Loucy (cell line): ENCODE measurements at regions not wholly inside any gene's neighbourhood (a gene's known extent, or its start where the extent isn't known, plus 50 kb on each side); places are given as distances from the start of the nearest gene placed in this dataset.

ENCODE experiments used
- H2AFZ ChIP-seq: fragments of 200-600 bp; sonication (generic); 2 replicates; pipeline ENCODE4 v1.6.0; 2016; ENCODE audit warnings: antibody characterized with exemption, mild to moderate bottlenecking, low read length, moderate library complexity
- H3F3A ChIP-seq: fragments of 200-600 bp; 2 replicates; pipeline ENCODE4 v1.6.0; 2016; ENCODE audit warnings: antibody characterized with exemption, low read depth, mild to moderate bottlenecking
- H3K27me3 ChIP-seq: fragments of 200-600 bp; sonication (generic); 2 replicates; pipeline ENCODE4 v1.6.1; 2014; ENCODE audit warnings: low read length, mild to moderate bottlenecking; ENCODE audit not compliant: insufficient read depth, poor library complexity, severe bottlenecking
- H3K36me3 ChIP-seq: fragments of 200-600 bp; sonication (generic); 2 replicates; pipeline ENCODE4 v1.6.1; 2016; ENCODE audit warnings: low read length; ENCODE audit not compliant: insufficient read depth
- H3K4me1 ChIP-seq: fragments of 200-600 bp; sonication (generic); 2 replicates; pipeline ENCODE4 v1.5.1; 2014; ENCODE audit warnings: low read length, mild to moderate bottlenecking; ENCODE audit not compliant: insufficient read depth, poor library complexity, severe bottlenecking
- H3K4me2 ChIP-seq: fragments of 200-600 bp; sonication (generic); 2 replicates; pipeline ENCODE4 v1.6.0; 2014; ENCODE audit warnings: antibody characterized with exemption, low read length, low read depth, mild to moderate bottlenecking; ENCODE audit not compliant: poor library complexity, severe bottlenecking
- H3K4me3 ChIP-seq: fragments of 200-600 bp; sonication (generic); 2 replicates; pipeline ENCODE4 v1.5.1; 2014; ENCODE audit warnings: low read length, mild to moderate bottlenecking, mixed read lengths; ENCODE audit not compliant: poor library complexity, severe bottlenecking
- H3K79me2 ChIP-seq: fragments of 200-600 bp; sonication (generic); 2 replicates; pipeline ENCODE4 v1.6.1; 2014; ENCODE audit warnings: low read length; ENCODE audit not compliant: insufficient read depth
- H3K9ac ChIP-seq: fragments of 200-600 bp; sonication (generic); 2 replicates; pipeline ENCODE4 v1.6.0; 2014; ENCODE audit warnings: mild to moderate bottlenecking, low read depth, low read length, moderate library complexity; ENCODE audit not compliant: poor library complexity, severe bottlenecking
- H3K9me2 ChIP-seq: fragments of 200-600 bp; sonication (generic); replicated peaks from 2 replicates; pipeline ENCODE4 v1.6.1; 2016; ENCODE audit warnings: low read depth, low read length, mixed read lengths
- H3K9me3 ChIP-seq: fragments of 200-600 bp; sonication (generic); 2 replicates; pipeline ENCODE4 v1.6.1; 2014; ENCODE audit warnings: mild to moderate bottlenecking, antibody characterized with exemption, low read length, low read depth; ENCODE audit not compliant: insufficient read depth
- H4K20me1 ChIP-seq: fragments of 200-600 bp; sonication (generic); 2 replicates; pipeline ENCODE4 v1.6.0; 2014; ENCODE audit warnings: antibody characterized with exemption, low read length, mild to moderate bottlenecking; ENCODE audit not compliant: insufficient read depth, poor library complexity, severe bottlenecking
- EZH2phosphoT487 ChIP-seq: fragments of 200-600 bp; IDR thresholded peaks from 2 replicates; pipeline ENCODE4 v1.6.1; 2018; ENCODE audit warnings: antibody characterized with exemption, mild to moderate bottlenecking, moderate library complexity, borderline replicate concordance
- TF ChIP-seq, protein P1 (sequence below): fragments of 200-600 bp; sonication (generic); conservative IDR thresholded peaks from 2 replicates; pipeline ENCODE4 v1.5.1; 2014; ENCODE audit warnings: mild to moderate bottlenecking, antibody characterized with exemption, low read length

DNA sequence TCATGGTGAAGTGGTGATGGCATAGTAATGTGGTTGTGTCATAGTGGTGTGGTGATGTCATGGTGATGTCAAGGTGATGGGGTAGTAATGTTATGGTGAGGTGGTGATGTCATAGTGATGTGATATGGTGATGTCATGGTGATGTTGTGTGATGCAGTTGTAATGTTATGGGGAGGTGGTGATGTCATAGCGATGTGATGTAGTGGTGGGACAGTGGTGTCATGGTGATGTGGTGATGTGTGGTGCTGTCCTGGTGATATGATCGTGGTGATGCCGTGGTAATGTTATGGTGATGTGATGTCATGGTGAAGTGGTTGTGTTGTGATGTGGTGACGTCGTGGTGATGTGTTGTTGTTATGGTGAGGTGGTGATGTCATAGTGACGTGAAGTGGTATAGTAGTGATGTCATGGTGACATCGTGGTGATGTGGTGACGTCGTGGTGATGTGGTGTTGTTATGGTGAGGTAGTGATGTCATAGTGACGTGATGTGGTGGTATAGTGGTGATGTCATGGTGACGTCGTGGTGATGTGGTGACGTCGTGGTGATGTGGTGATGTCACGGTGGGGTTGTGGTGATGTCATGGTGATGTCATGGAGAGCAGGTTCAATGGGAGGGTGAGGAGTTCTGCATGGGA lies 242.7 kb upstream of the MYT1L start:
- TF ChIP-seq, protein P1, sequence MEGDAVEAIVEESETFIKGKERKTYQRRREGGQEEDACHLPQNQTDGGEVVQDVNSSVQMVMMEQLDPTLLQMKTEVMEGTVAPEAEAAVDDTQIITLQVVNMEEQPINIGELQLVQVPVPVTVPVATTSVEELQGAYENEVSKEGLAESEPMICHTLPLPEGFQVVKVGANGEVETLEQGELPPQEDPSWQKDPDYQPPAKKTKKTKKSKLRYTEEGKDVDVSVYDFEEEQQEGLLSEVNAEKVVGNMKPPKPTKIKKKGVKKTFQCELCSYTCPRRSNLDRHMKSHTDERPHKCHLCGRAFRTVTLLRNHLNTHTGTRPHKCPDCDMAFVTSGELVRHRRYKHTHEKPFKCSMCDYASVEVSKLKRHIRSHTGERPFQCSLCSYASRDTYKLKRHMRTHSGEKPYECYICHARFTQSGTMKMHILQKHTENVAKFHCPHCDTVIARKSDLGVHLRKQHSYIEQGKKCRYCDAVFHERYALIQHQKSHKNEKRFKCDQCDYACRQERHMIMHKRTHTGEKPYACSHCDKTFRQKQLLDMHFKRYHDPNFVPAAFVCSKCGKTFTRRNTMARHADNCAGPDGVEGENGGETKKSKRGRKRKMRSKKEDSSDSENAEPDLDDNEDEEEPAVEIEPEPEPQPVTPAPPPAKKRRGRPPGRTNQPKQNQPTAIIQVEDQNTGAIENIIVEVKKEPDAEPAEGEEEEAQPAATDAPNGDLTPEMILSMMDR = no peak
- TF ChIP-seq EZH2phosphoT487 = no peak
- no peaks in the 10 kb centered on the region for H4K20me1 ChIP-seq
- H3F3A ChIP-seq = no peaks in the 10 kb centered on the region
- no peak overlapping the region for H3K4me2 ChIP-seq
- no peak overlapping the region for H3K9ac ChIP-seq
- no peaks in the 10 kb centered on the region for H3K27me3 ChIP-seq
- H3K4me1 ChIP-seq = no peaks in the 10 kb centered on the region
- no peaks in the 10 kb centered on the region for H3K9me2 ChIP-seq
- peaks cover 13% of the 10 kb centered on the region; the same call in 1 of the 2 replicates for H3K9me3 ChIP-seq
- H3K4me3 ChIP-seq = no peak overlapping the region
- no peaks in the 10 kb centered on the region for H3K36me3 ChIP-seq
- no peaks in the 10 kb centered on the region for H3K79me2 ChIP-seq
- H2AFZ ChIP-seq = no peak overlapping the region

DNA sequence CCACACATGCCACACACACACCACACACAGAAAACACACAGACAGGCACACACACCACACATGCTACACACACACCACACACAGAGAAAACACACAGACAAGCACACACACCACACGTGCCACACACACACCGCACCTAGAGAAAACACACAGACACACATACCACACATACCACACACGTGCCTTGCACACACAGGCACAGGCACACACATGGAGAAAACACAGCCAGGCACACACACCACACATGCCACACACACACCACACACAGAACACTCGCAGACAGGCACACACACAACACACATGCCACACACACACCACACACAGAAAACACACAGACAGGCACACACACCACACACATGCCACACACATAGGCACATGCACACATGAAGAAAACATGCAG lies 242.1 kb upstream of the MYT1L start:
- TF ChIP-seq, protein P1 = no peak
- TF ChIP-seq EZH2phosphoT487 = no peak
- Histone ChIP-seq H3K9me2 (no peaks in the 10 kb centered on the region), H3K79me2 (no peaks in the 10 kb centered on the region), H4K20me1 (no peaks in the 10 kb centered on the region), H3K9me3 (peaks cover 13% of the 10 kb centered on the region; the same call in 1 of the 2 replicates), H3K4me2 (no peak overlapping the region), H3K9ac (no peak overlapping the region), H3K27me3 (no peaks in the 10 kb centered on the region), H3K4me3 (no peak overlapping the region), H3K36me3 (no peaks in the 10 kb centered on the region), H2AFZ (no peak overlapping the region), H3F3A (no peaks in the 10 kb centered on the region), H3K4me1 (no peaks in the 10 kb centered on the region)

DNA sequence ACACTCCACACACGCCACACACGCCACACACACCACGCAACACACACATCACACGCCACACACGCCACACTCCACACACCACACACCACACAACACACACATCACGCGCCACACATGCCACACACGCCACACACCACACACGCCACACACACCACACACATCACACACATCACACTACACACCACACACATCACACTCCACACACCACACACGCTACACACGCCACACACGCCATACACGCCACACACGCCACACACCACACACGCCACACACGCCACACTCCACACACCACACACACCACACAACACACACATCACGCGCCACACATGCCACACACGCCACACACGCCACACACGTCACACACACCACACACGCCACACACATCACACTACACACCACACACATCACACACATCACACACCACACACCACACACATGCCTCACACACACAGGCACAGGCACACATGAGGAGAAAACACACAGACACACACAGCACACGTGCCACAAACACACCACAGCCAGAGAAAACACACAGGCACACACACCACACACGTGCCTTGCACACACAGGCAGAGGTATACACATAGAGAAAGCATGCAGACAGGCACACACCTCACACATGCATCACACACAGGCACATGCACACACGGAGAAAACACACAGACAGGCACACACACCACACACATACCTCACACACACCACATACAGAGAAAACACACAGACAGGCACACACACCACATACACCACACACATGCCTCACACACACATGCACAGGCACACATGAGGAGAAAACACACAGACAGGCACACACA lies 241.5 kb upstream of the MYT1L start:
- no peaks in the 10 kb centered on the region for H3K79me2 ChIP-seq
- no peak overlapping the region for H3K4me2 ChIP-seq
- no peak for TF ChIP-seq EZH2phosphoT487
- TF ChIP-seq, protein P1 = no peak
- no peaks in the 10 kb centered on the region for H3F3A ChIP-seq
- H4K20me1 ChIP-seq = no peaks in the 10 kb centered on the region
- H3K9me2 ChIP-seq = no peaks in the 10 kb centered on the region
- no peak overlapping the region for H3K4me3 ChIP-seq
- H3K27me3 ChIP-seq = no peaks in the 10 kb centered on the region
- no peak overlapping the region for H2AFZ ChIP-seq
- H3K4me1 ChIP-seq = no peaks in the 10 kb centered on the region
- peaks cover 13% of the 10 kb centered on the region; the same call in 1 of the 2 replicates for H3K9me3 ChIP-seq
- no peaks in the 10 kb centered on the region for H3K36me3 ChIP-seq
- H3K9ac ChIP-seq = no peak overlapping the region
